Uterus (tissue), 3 donors: ENCODE measurements at regions not wholly inside any gene's neighbourhood (a gene's known extent, or its start where the extent isn't known, plus 50 kb on each side); places are given as distances from the start of the nearest gene placed in this dataset.

Source experiments
- DNase-seq, 2 donors: peaks; one replicate each; pipeline ENCODE4 v3.0.0-alpha.2; 2019 to 2020
- H3K27ac ChIP-seq, 2 donors: fragments of 200-600 bp; sonication (generic); 1 replicate in 1 of 2; 2 replicates in 1 of 2; pipeline ENCODE4 v1.5.1; 2016 to 2018
- H3K27me3 ChIP-seq, 2 donors: fragments of 200-600 bp; sonication (generic); one replicate each; pipeline ENCODE4 v1.5.1; 2018 to 2019; ENCODE audit warnings: control low read depth in 1 of 2
- H3K36me3 ChIP-seq, 2 donors: fragments of 200-600 bp; sonication (generic); one replicate each; pipeline ENCODE4 v1.5.1; 2019; ENCODE audit warnings: control low read depth in 1 of 2
- H3K4me1 ChIP-seq, 2 donors: fragments of 200-600 bp; sonication (generic); one replicate each; pipeline ENCODE4 v1.5.1; 2018 to 2019; ENCODE audit warnings: control low read depth in 1 of 2
- H3K4me3 ChIP-seq, 2 donors: fragments of 200-600 bp; sonication (generic); 1 replicate in 1 of 2; 2 replicates in 1 of 2; pipeline ENCODE4 v1.5.1; 2018 to 2019; ENCODE audit warnings: mild to moderate bottlenecking in 1 of 2
- H3K9me3 ChIP-seq, 2 donors: fragments of 200-600 bp; sonication (generic); one replicate each; pipeline ENCODE4 v1.5.1; 2019; ENCODE audit warnings: control low read depth in 1 of 2
- POLR2A ChIP-seq, 2 donors: fragments of 450-650 bp; IDR thresholded peaks; one replicate each; pipeline ENCODE4 v1.6.1; 2016; ENCODE audit warnings: antibody characterized with exemption in 2 of 2, mild to moderate bottlenecking in 1 of 2, moderate library complexity in 1 of 2
- intact Hi-C: fragments of 100-400 bp; cut with DNase I; formaldehyde crosslinking; loops from one replicate; pipeline ENCODE4 v1.15.1; 2023; ENCODE audit warnings: low total_unique reads
- TF ChIP-seq, protein P1 (sequence below), 4 experiments: fragments of 200-600 bp in 2 of 4; fragments of 450-650 bp in 2 of 4; sonication (generic) in 2 of 4; IDR thresholded peaks; one replicate each; pipeline ENCODE4 v1.5.1; 2016 to 2019; ENCODE audit warnings: antibody characterized with exemption in 4 of 4, mild to moderate bottlenecking in 2 of 4, moderate library complexity in 1 of 4
- donor health status: DM: yes; HTN: yes; CAD: no.

DNA sequence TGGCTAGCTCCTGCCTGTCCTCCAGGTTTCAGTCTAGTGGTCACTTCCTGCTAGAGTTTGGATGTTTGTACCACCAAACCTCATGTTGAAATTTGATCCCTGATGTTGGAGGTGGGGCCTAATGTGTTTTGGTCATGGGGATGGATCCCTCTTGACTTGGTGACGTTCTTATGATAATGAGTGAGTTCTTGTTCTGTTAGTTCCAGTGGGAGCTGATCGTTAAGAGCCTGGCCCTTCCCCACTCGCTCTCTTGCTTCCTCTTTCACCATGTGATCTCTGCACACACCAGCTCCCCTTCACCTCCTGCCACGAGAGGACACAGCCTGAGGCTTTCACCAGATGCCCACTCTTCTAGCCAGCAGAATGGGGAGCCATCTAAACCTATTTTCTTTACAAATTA, 86.8 kb upstream of the SCEL start:
- TF ChIP-seq POLR2A (IDR thresholded peaks at IDR 0.05) = no peak
- Histone ChIP-seq H3K4me1 (no peaks in the 10 kb centered on the region), H3K27me3 (no peaks in the 10 kb centered on the region), H3K27ac (no peak overlapping the region), H3K36me3 (no peaks in the 10 kb centered on the region), H3K9me3 (no peaks in the 10 kb centered on the region), H3K4me3 (no peak overlapping the region)
- intact Hi-C loops = no loop called here
- DNase-seq = no peak

DNA sequence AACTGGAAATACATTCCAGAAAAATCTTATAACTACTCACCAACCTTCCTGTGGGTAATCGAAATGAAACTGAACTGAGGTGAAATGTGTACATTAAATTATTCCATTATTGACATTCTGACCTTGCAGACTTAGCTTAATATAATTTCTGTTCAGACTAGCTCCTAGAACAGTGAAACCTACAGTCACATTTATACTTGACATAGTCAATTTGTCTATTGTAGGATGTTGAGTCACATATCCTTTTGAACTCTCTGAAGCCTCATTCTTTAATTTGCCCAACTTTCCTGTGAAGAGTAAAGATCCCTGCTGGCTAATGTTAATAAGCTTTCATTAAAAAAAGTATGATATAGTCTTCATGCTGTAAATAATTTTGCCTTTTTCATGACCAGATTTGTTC, 92.0 kb upstream of the SCEL start:
- no peaks in the 10 kb centered on the region for H3K4me1 ChIP-seq
- TF ChIP-seq, protein P1, sequence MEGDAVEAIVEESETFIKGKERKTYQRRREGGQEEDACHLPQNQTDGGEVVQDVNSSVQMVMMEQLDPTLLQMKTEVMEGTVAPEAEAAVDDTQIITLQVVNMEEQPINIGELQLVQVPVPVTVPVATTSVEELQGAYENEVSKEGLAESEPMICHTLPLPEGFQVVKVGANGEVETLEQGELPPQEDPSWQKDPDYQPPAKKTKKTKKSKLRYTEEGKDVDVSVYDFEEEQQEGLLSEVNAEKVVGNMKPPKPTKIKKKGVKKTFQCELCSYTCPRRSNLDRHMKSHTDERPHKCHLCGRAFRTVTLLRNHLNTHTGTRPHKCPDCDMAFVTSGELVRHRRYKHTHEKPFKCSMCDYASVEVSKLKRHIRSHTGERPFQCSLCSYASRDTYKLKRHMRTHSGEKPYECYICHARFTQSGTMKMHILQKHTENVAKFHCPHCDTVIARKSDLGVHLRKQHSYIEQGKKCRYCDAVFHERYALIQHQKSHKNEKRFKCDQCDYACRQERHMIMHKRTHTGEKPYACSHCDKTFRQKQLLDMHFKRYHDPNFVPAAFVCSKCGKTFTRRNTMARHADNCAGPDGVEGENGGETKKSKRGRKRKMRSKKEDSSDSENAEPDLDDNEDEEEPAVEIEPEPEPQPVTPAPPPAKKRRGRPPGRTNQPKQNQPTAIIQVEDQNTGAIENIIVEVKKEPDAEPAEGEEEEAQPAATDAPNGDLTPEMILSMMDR (IDR thresholded peaks at IDR 0.05) = no peak
- TF ChIP-seq POLR2A (IDR thresholded peaks at IDR 0.05) = no peak
- no peaks in the 10 kb centered on the region for H3K27me3 ChIP-seq
- no peak overlapping the region for H3K4me3 ChIP-seq
- H3K9me3 ChIP-seq = no peaks in the 10 kb centered on the region
- H3K27ac ChIP-seq = no peak overlapping the region
- intact Hi-C loops = no loop called here
- H3K36me3 ChIP-seq = no peaks in the 10 kb centered on the region
- DNase-seq = no peak

DNA sequence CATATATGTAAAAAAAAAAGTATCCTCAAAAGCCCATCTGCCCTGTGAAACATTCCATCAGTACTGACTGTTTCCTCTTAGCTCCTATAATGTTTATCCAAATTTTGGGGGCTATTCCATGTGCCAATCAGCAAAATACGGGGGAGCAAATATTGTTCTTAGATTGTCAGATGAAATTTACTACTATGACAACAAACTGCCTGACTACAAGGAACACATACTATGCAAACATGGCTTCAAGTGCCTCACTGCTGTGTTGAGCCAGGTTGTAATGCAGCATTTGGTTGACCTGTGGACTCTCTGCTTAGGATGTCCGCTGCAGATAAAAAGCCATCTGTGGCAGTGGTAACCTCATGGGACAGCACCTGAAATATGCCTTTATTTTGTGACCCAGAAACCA, 98.2 kb upstream of the SCEL start:
- intact Hi-C loops = no loop called here

DNA sequence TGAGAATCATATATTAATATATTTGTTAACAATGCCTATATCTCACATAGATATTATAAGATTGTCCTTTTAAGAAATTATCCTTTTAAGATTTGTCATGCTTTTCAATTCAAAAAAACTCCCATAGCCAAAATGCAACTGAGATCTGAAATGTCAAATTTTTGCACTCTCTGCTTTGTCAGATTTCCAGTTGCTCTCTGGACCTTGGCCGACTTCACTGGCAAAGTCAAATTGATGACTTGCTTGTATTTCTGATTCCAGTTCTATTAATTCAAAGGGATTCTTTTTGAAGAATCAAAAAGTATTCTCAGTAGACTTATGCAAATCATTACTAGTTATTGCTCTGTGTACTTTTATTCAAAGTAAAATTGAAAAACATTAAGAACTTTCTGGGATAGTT, 101.2 kb upstream of the SCEL start:
- Histone ChIP-seq H3K36me3 (no peaks in the 10 kb centered on the region), H3K27me3 (no peaks in the 10 kb centered on the region), H3K4me1 (no peaks in the 10 kb centered on the region), H3K4me3 (no peak overlapping the region), H3K27ac (no peak overlapping the region), H3K9me3 (no peaks in the 10 kb centered on the region)
- intact Hi-C loops = no loop called here
- TF ChIP-seq POLR2A (IDR thresholded peaks at IDR 0.05) = no peak
- TF ChIP-seq, protein P1 (IDR thresholded peaks at IDR 0.05) = no peak
- DNase-seq = no peak

More for the DNA sequence above, 98.2 kb upstream of the SCEL start:
- H3K36me3 ChIP-seq = no peaks in the 10 kb centered on the region
- no peak overlapping the region for H3K27ac ChIP-seq
- DNase-seq = no peak
- H3K9me3 ChIP-seq = no peaks in the 10 kb centered on the region
- H3K27me3 ChIP-seq = no peaks in the 10 kb centered on the region
- no peak for TF ChIP-seq POLR2A (IDR thresholded peaks at IDR 0.05)
- TF ChIP-seq, protein P1 (IDR thresholded peaks at IDR 0.05) = no peak
- H3K4me1 ChIP-seq = no peaks in the 10 kb centered on the region
- no peak overlapping the region for H3K4me3 ChIP-seq

DNA sequence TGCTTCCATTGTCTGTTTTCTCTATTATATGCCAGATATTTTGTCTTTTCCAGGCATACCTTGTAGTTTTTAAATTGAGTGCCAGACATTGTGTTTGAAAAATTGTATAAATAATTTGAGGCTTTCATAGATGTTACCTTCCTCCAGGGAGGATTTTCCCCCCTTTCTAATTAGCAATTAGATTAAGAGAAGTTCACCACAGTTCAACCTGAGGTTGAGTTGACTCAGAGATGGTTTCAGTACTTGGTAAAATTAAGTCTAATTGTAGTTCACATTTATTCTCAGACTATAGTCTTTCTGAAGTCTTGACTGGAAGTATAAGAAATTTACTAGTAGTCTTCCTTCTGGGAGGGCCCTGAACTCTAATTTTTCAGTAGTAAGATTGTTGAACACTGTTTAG, 104.1 kb upstream of the SCEL start:
- Histone ChIP-seq H3K4me3 (no peak overlapping the region), H3K4me1 (no peaks in the 10 kb centered on the region), H3K36me3 (no peaks in the 10 kb centered on the region), H3K27ac (no peak overlapping the region), H3K27me3 (no peaks in the 10 kb centered on the region), H3K9me3 (no peaks in the 10 kb centered on the region)
- no peak for DNase-seq
- intact Hi-C loops = no loop called here
- TF ChIP-seq POLR2A (IDR thresholded peaks at IDR 0.05) = no peak
- TF ChIP-seq, protein P1 (IDR thresholded peaks at IDR 0.05) = no peak

DNA sequence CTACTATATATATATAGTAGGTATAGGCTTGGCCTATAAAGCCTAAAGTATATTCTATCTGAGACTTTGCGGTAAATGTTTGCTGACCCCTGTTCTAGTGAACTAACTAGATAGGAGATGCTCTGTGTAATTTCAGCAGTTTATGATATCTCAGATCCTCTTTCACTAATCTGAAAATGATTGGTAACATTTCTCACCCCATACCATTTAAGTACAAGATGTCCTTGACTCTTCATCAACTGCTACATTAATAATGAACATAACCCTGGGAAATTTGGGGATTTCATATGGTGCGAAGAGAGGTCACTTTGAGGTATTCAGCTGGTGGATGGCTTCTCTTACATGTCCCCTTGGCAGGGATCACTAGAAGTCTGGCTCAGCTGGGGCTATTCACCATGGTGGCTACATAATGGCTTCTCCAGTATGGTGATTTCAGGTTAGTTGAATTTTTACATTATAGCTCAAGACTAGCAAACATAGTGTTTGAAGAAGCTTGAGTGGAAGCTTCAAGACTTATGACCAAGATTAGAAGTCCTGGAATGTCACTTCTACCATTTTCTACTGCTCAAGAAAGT, 103.6 kb upstream of the MYCBP2 start:
- H3K27me3 ChIP-seq = no peaks in the 10 kb centered on the region
- no peak for DNase-seq
- H3K27ac ChIP-seq = no peak overlapping the region
- intact Hi-C loops = no loop called here
- no peaks in the 10 kb centered on the region for H3K4me1 ChIP-seq
- no peaks in the 10 kb centered on the region for H3K9me3 ChIP-seq
- H3K4me3 ChIP-seq = no peak overlapping the region
- TF ChIP-seq, protein P1 (IDR thresholded peaks at IDR 0.05) = no peak
- TF ChIP-seq POLR2A (IDR thresholded peaks at IDR 0.05) = no peak
- no peaks in the 10 kb centered on the region for H3K36me3 ChIP-seq
